HCT116 (cell line): ENCODE measurements at regions not wholly inside any gene's neighbourhood (a gene's known extent, or its start where the extent isn't known, plus 50 kb on each side); places are given as distances from the start of the nearest gene placed in this dataset.

Experiments
- ATAC-seq: fragments of 200-7000 bp; cut with Tn5 transposase; 2 replicates; pipeline ENCODE4 v1.9.1; 2020; ENCODE audit warnings: mild to moderate bottlenecking, moderate library complexity
- BruUV-seq: library from RNA; stranded (reverse); fragments of 400-500 nt; replicated peaks from 2 replicates; lab custom pipeline; 2021; lab: Mats Ljungman, UMichigan
- CTCF ChIA-PET: fragments of 300-600 bp; sonication (Branson Sonifier 250); formaldehyde crosslinking; loops from one replicate; lab custom pipeline; 2021; ENCODE audit warnings: antibody characterized with exemption; lab: Charles Lee
- POLR2A ChIA-PET: fragments of 300-600, 350-600 bp; sonication (Branson Sonifier 250); formaldehyde crosslinking; loops from one replicate; lab custom pipeline; 2021; ENCODE audit warnings: antibody characterized with exemption; lab: Charles Lee
- RAD21 ChIA-PET, 2 experiments: fragments of 300-600 bp; sonication (Branson Sonifier 250); formaldehyde crosslinking; loops; one replicate each; lab custom pipeline; 2023; ENCODE audit warnings: low total read pairs in 2 of 2; ENCODE audit not compliant: uncharacterized antibody in 2 of 2, unreplicated experiment in 2 of 2, low non-redundant PET in 1 of 2; lab: Charles Lee
- DNase-seq: peaks from one replicate; pipeline ENCODE4 v3.0.0-alpha.2; 2010; ENCODE audit warnings: low read depth, low spot score
- H2AFZ ChIP-seq: fragments of 200-600 bp; shearing (Covaris generic), sonication (generic); 2 replicates; pipeline ENCODE4 v1.6.1; 2017; ENCODE audit warnings: low read depth, mixed run types, mixed read lengths, antibody characterized with exemption, low read length; ENCODE audit not compliant: poor library complexity, severe bottlenecking
- H3K27ac ChIP-seq: 2 replicates; pipeline ENCODE4 v1.5.1; 2012; ENCODE audit warnings: low read depth, low read length
- H3K27me3 ChIP-seq: fragments of 200-600 bp; sonication (generic); 2 replicates; pipeline ENCODE4 v1.6.1; 2016; ENCODE audit warnings: mixed run types, low read length, mixed read lengths; ENCODE audit not compliant: insufficient read depth
- H3K36me3 ChIP-seq, 2 experiments: fragments of 200-500 bp in 1 of 2; fragments of 200-600 bp in 1 of 2; sonication (Bioruptor generic) in 1 of 2; sonication (generic) in 1 of 2; 2 replicates each; pipeline versions ENCODE4 v1.5.1 to v1.6.1; 2014 to 2016; ENCODE audit warnings: low read length in 2 of 2, inconsistent platforms in 1 of 2, mixed read lengths in 1 of 2, mixed run types in 1 of 2; ENCODE audit not compliant: insufficient read depth in 2 of 2, control insufficient read depth in 1 of 2
- H3K4me1 ChIP-seq, 2 experiments: fragments of 200-600 bp in 1 of 2; sonication (generic) in 1 of 2; 2 replicates each; pipeline versions ENCODE4 v1.5.1 to v1.6.1; 2012 to 2017; ENCODE audit warnings: low read length in 2 of 2, inconsistent platforms in 1 of 2, mild to moderate bottlenecking in 1 of 2, mixed read lengths in 1 of 2, mixed run types in 1 of 2, moderate library complexity in 1 of 2; ENCODE audit not compliant: insufficient read depth in 2 of 2, control insufficient read depth in 1 of 2
- H3K4me2 ChIP-seq: fragments of 200-600 bp; sonication (generic); 2 replicates; pipeline ENCODE4 v1.6.1; 2017; ENCODE audit warnings: mixed run types, low read length, mixed read lengths
- H3K4me3 ChIP-seq, 2 experiments: fragments of 200-600 bp in 1 of 2; sonication (generic) in 1 of 2; replicated peaks in 1 of 2; 2 replicates each; pipeline ENCODE4 v1.5.1; 2011 to 2016; ENCODE audit warnings: low read length in 2 of 2, control low read depth in 1 of 2, low read depth in 1 of 2, mild to moderate bottlenecking in 1 of 2, mixed read lengths in 1 of 2, mixed run types in 1 of 2
- H3K79me2 ChIP-seq: fragments of 200-600 bp; sonication (generic); 2 replicates; pipeline ENCODE4 v1.6.1; 2017; ENCODE audit warnings: mild to moderate bottlenecking, mixed run types, low read length, moderate library complexity, mixed read lengths; ENCODE audit not compliant: insufficient read depth
- H3K9ac ChIP-seq: fragments of 200-600 bp; sonication (generic); 2 replicates; pipeline ENCODE4 v1.6.1; 2016; ENCODE audit warnings: low read length, mixed read lengths
- H3K9me2 ChIP-seq: fragments of 200-600 bp; sonication (generic), shearing (Covaris generic); 2 replicates; pipeline ENCODE4 v1.6.1; 2017; ENCODE audit warnings: mixed run types, mild to moderate bottlenecking, moderate library complexity; ENCODE audit not compliant: insufficient read depth
- H3K9me3 ChIP-seq, 2 experiments: fragments of 200-500 bp in 1 of 2; fragments of 200-600 bp in 1 of 2; sonication (Bioruptor generic) in 1 of 2; sonication (generic) in 1 of 2; 2 replicates each; pipeline ENCODE4 v1.6.1; 2014 to 2017; ENCODE audit warnings: low read length in 2 of 2, mixed read lengths in 2 of 2, inconsistent platforms in 1 of 2, low read depth in 1 of 2, mild to moderate bottlenecking in 1 of 2, mixed run types in 1 of 2, moderate library complexity in 1 of 2; ENCODE audit not compliant: control insufficient read depth in 1 of 2, insufficient read depth in 1 of 2
- H4K20me1 ChIP-seq: fragments of 200-600 bp; sonication (generic), shearing (Covaris generic); 2 replicates; pipeline ENCODE4 v1.6.1; 2017; ENCODE audit warnings: mixed run types, mild to moderate bottlenecking, moderate library complexity; ENCODE audit not compliant: insufficient read depth
- EZH2 ChIP-seq: fragments of 200-600 bp; sonication (generic); IDR thresholded peaks from 2 replicates; pipeline ENCODE4 v1.6.1; 2017; ENCODE audit warnings: antibody characterized with exemption, mixed run types
- EZH2phosphoT487 ChIP-seq: fragments of 200-600 bp; IDR thresholded peaks from 2 replicates; pipeline ENCODE4 v1.6.1; 2018; ENCODE audit warnings: antibody characterized with exemption, borderline replicate concordance
- JUND ChIP-seq: IDR thresholded peaks from 2 replicates; pipeline ENCODE4 v1.6.1; 2012
- REST ChIP-seq: IDR thresholded peaks from 2 replicates; pipeline ENCODE4 v1.6.1; 2012; ENCODE audit warnings: low read depth
- ZNF274 ChIP-seq: fragments of 200-500 bp; sonication (Bioruptor generic); IDR thresholded peaks from 2 replicates; pipeline ENCODE4 v1.6.1; 2014; ENCODE audit warnings: mild to moderate bottlenecking, low read depth, low read length, inconsistent platforms
- intact Hi-C: fragments of 100-400 bp; cut with micrococcal nuclease; formaldehyde crosslinking; loops from 2 replicates; pipeline ENCODE4 v1.10.0; 2022
- TF ChIP-seq, protein P1 (sequence below): IDR thresholded peaks from 2 replicates; pipeline ENCODE4 v1.6.1; 2011; ENCODE audit warnings: mild to moderate bottlenecking, low read length, moderate library complexity; ENCODE audit not compliant: insufficient replicate concordance; ENCODE audit errors: extremely low read depth

- TF ChIP-seq EZH2 = no peak
These were observed 73.1 kb upstream of the GALNT2 start (continued) for GRCh38 chr1:229993894-229994293.

DNA sequence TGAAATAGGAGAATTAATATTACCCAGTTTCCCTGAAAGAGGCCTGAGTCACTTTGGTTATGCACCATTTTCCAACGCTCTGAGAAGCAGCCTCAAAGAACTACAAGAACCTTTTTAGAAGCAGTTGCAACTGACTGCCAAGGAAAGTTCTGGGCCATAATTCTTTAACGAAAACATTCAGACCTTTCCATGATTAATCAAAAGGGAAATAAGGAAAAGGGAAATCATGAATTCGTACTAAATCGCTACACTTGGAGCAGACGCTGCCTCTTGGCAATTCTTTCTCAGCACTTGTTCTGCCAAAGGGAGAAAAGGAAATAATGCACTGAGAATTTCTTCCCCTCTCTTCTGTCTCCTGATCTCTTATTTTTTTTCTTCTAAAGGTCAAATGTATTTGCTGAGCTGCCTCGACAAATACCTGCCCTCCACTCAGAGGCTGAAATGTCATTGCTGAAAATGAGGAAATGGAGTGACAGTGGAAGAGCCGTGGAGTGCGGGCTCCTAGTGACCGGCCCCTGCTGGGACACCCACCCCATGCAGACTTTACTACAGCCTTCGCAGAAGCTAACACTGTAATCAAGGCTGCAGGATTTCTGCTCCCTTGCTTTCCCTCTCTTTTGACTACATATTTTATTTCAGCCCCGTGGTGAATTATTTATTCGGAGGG, 67.9 kb upstream of the GALNT2 start:
- BruUV-seq = no TSS peak
- ChIA-PET CTCF (no interaction called here), POLR2A (no interaction called here)

More for the DNA sequence above, 67.9 kb upstream of the GALNT2 start:
- Histone ChIP-seq H3K27me3 (peaks cover 4% of the 10 kb centered on the region; the same call in 1 of the 2 replicates), H3K36me3 (no peaks in the 10 kb centered on the region), H3K9ac (no peak overlapping the region), H3K4me1 (no peaks in the 10 kb centered on the region), H3K9me3 (no peaks in the 10 kb centered on the region), H4K20me1 (no peaks in the 10 kb centered on the region), H3K79me2 (no peaks in the 10 kb centered on the region)
- intact Hi-C loops = no loop called here
- TF ChIP-seq JUND (no peak), EZH2 (no peak), ZNF274 (no peak), EZH2phosphoT487 (no peak), REST (no peak)
- TF ChIP-seq, protein P1, sequence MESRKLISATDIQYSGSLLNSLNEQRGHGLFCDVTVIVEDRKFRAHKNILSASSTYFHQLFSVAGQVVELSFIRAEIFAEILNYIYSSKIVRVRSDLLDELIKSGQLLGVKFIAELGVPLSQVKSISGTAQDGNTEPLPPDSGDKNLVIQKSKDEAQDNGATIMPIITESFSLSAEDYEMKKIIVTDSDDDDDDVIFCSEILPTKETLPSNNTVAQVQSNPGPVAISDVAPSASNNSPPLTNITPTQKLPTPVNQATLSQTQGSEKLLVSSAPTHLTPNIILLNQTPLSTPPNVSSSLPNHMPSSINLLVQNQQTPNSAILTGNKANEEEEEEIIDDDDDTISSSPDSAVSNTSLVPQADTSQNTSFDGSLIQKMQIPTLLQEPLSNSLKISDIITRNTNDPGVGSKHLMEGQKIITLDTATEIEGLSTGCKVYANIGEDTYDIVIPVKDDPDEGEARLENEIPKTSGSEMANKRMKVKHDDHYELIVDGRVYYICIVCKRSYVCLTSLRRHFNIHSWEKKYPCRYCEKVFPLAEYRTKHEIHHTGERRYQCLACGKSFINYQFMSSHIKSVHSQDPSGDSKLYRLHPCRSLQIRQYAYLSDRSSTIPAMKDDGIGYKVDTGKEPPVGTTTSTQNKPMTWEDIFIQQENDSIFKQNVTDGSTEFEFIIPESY = no peak
- TF ChIP-seq, all 23 proteins: peak for 0
- Histone ChIP-seq H3K4me2 (no peak overlapping the region), H2AFZ (no peak overlapping the region), H3K9me2 (no peaks in the 10 kb centered on the region), H3K4me3 (no peak overlapping the region), H3K27ac (no peak overlapping the region)
- DNase-seq (no peak), ATAC-seq (no peak)
- RAD21 ChIA-PET = no interaction called here
